DND-41 (cell line): ENCODE measurements at regions not wholly inside any gene's neighbourhood (a gene's known extent, or its start where the extent isn't known, plus 50 kb on each side); places are given as distances from the start of the nearest gene placed in this dataset.

ENCODE experiments used
- ATAC-seq: fragments of 200-7000 bp; cut with Tn5 transposase; 3 replicates; pipeline ENCODE4 v1.9.1; 2021; ENCODE audit warnings: low read depth; ENCODE audit not compliant: insufficient read depth
- DNase-seq: peaks from one replicate; pipeline ENCODE4 v3.0.0-alpha.2; 2020
- H2AFZ ChIP-seq: 2 replicates; pipeline ENCODE4 v1.6.0; 2012; ENCODE audit warnings: low read depth, low read length
- H3K27ac ChIP-seq: 2 replicates; pipeline ENCODE4 v1.5.1; 2012; ENCODE audit warnings: low read length, inconsistent platforms
- H3K27me3 ChIP-seq: fragments of 200-600 bp; sonication (generic); 2 replicates; pipeline ENCODE4 v1.6.0; 2012; ENCODE audit warnings: low read length, mild to moderate bottlenecking, inconsistent platforms; ENCODE audit not compliant: insufficient read depth, poor library complexity
- H3K36me3 ChIP-seq: 2 replicates; pipeline ENCODE4 v1.5.1; 2012; ENCODE audit warnings: low read length, inconsistent platforms; ENCODE audit not compliant: insufficient read depth
- H3K4me1 ChIP-seq: 2 replicates; pipeline ENCODE4 v1.5.1; 2012; ENCODE audit warnings: mild to moderate bottlenecking, low read length; ENCODE audit not compliant: insufficient read depth
- H3K4me2 ChIP-seq: 2 replicates; pipeline ENCODE4 v1.6.0; 2012; ENCODE audit warnings: mild to moderate bottlenecking, moderate library complexity, low read length, inconsistent platforms; ENCODE audit not compliant: insufficient read depth
- H3K4me3 ChIP-seq, 2 experiments: fragments of 200-600 bp in 1 of 2; shearing (Covaris generic) in 1 of 2; 2 replicates each; pipeline ENCODE4 v1.5.1; 2012 to 2016; ENCODE audit warnings: inconsistent platforms in 2 of 2, low read length in 2 of 2, mild to moderate bottlenecking in 2 of 2, low read depth in 1 of 2, moderate library complexity in 1 of 2
- H3K79me2 ChIP-seq: 2 replicates; pipeline ENCODE4 v1.6.0; 2012; ENCODE audit warnings: low read length, inconsistent platforms; ENCODE audit not compliant: insufficient read depth
- H3K9ac ChIP-seq: 2 replicates; pipeline ENCODE4 v1.6.0; 2012; ENCODE audit warnings: low read depth, mild to moderate bottlenecking, inconsistent platforms, low read length, moderate library complexity
- H3K9me3 ChIP-seq: 2 replicates; pipeline ENCODE4 v1.5.1; 2012; ENCODE audit warnings: low read length, moderate library complexity, mild to moderate bottlenecking, inconsistent platforms; ENCODE audit not compliant: insufficient read depth, severe bottlenecking
- H4K20me1 ChIP-seq: 2 replicates; pipeline ENCODE4 v1.6.0; 2012; ENCODE audit warnings: low read length; ENCODE audit not compliant: insufficient read depth
- EZH2 ChIP-seq: IDR thresholded peaks from 3 replicates; pipeline ENCODE4 v1.6.1; 2012; ENCODE audit warnings: borderline replicate concordance, low read depth, mild to moderate bottlenecking, moderate library complexity, low read length, inconsistent platforms; ENCODE audit not compliant: severe bottlenecking
- TF ChIP-seq, protein P1 (sequence below): IDR thresholded peaks from 2 replicates; pipeline ENCODE4 v1.5.1; 2012; ENCODE audit warnings: borderline replicate concordance, low read length, moderate library complexity, mild to moderate bottlenecking; ENCODE audit not compliant: poor library complexity, severe bottlenecking; ENCODE audit errors: extremely low read depth

GRCh38 chr4:189504220-189504619, 436.5 kb upstream of the FRG1 start:
- Histone ChIP-seq H3K79me2 (no peaks in the 10 kb centered on the region), H2AFZ (no peak overlapping the region; the same call in 1 of the 2 replicates), H3K36me3 (no peaks in the 10 kb centered on the region), H3K4me2 (no peak overlapping the region), H3K27ac (no peak overlapping the region), H3K27me3 (no peaks in the 10 kb centered on the region), H3K4me1 (no peaks in the 10 kb centered on the region), H3K9ac (no peak overlapping the region), H3K4me3 (no peak overlapping the region), H4K20me1 (no peaks in the 10 kb centered on the region), H3K9me3 (peaks cover 2% of the 10 kb centered on the region)
- DNase-seq (no peak), ATAC-seq (no peak)
- TF ChIP-seq EZH2, result no peak
- TF ChIP-seq, protein P1, sequence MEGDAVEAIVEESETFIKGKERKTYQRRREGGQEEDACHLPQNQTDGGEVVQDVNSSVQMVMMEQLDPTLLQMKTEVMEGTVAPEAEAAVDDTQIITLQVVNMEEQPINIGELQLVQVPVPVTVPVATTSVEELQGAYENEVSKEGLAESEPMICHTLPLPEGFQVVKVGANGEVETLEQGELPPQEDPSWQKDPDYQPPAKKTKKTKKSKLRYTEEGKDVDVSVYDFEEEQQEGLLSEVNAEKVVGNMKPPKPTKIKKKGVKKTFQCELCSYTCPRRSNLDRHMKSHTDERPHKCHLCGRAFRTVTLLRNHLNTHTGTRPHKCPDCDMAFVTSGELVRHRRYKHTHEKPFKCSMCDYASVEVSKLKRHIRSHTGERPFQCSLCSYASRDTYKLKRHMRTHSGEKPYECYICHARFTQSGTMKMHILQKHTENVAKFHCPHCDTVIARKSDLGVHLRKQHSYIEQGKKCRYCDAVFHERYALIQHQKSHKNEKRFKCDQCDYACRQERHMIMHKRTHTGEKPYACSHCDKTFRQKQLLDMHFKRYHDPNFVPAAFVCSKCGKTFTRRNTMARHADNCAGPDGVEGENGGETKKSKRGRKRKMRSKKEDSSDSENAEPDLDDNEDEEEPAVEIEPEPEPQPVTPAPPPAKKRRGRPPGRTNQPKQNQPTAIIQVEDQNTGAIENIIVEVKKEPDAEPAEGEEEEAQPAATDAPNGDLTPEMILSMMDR, result no peak

DNA sequence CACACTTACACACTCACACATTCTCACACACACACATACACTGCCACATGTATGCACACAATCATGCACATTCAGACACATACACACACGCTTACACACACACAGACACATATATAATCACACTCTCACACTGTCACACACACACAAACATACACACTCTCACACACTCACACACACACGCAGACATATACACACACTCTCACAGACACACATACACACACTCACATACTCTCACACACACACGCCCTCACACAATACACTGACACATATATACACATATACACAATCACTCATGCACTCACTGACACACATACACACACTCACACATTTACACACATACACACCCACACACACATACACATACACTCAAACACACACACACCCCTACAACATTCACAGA, 435.3 kb upstream of the FRG1 start:
- H3K4me3 ChIP-seq, result no peak overlapping the region
- H2AFZ ChIP-seq, result no peak overlapping the region
- H3K79me2 ChIP-seq, result no peaks in the 10 kb centered on the region
- no peaks in the 10 kb centered on the region for H3K36me3 ChIP-seq
- no peak overlapping the region for H3K9ac ChIP-seq
- DNase-seq, result no peak
- H3K4me1 ChIP-seq, result no peaks in the 10 kb centered on the region
- no peak for ATAC-seq
- H3K4me2 ChIP-seq, result no peak overlapping the region
- no peaks in the 10 kb centered on the region for H3K27me3 ChIP-seq
- no peaks in the 10 kb centered on the region for H4K20me1 ChIP-seq
- TF ChIP-seq, protein P1, result no peak
- no peak for TF ChIP-seq EZH2
- H3K9me3 ChIP-seq, result peaks cover 2% of the 10 kb centered on the region
- no peak overlapping the region for H3K27ac ChIP-seq

GRCh38 chr4:189506080-189506479, 434.6 kb upstream of the FRG1 start:
- Histone ChIP-seq H3K27ac (no peak overlapping the region), H3K4me2 (no peak overlapping the region), H2AFZ (no peak overlapping the region), H4K20me1 (no peaks in the 10 kb centered on the region), H3K79me2 (no peaks in the 10 kb centered on the region), H3K27me3 (no peaks in the 10 kb centered on the region), H3K4me3 (no peak overlapping the region), H3K9me3 (peaks cover 2% of the 10 kb centered on the region), H3K36me3 (no peaks in the 10 kb centered on the region), H3K9ac (no peak overlapping the region), H3K4me1 (no peaks in the 10 kb centered on the region)
- ATAC-seq (no peak), DNase-seq (no peak)
- TF ChIP-seq, protein P1, result no peak
- no peak for TF ChIP-seq EZH2

DNA sequence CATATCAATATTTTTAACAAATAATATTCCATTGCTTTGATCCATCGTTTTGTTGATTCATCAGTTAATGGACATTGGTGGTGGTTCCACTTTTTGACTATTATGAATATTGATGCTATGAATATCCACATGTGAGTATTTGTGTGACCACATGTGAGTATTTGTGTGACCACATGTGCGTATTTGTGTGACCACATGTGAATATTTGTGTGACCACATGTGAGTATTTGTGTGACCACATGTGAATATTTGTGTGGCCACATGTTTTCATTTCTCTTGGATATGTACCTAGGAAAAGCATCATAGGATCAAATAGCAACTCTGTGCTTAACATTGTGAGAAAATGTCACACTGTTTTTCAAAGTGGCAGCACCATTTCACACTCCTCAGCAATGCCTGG, 433.6 kb upstream of the FRG1 start:
- H3K9ac ChIP-seq, result no peak overlapping the region
- no peaks in the 10 kb centered on the region for H4K20me1 ChIP-seq
- H3K36me3 ChIP-seq, result no peaks in the 10 kb centered on the region
- TF ChIP-seq, protein P1, result no peak
- no peak for TF ChIP-seq EZH2
- H3K4me2 ChIP-seq, result no peak overlapping the region
- no peaks in the 10 kb centered on the region for H3K27me3 ChIP-seq
- no peak overlapping the region for H3K4me3 ChIP-seq
- H3K4me1 ChIP-seq, result no peaks in the 10 kb centered on the region
- DNase-seq, result no peak
- peaks cover 2% of the 10 kb centered on the region for H3K9me3 ChIP-seq
- no peaks in the 10 kb centered on the region for H3K79me2 ChIP-seq
- no peak for ATAC-seq
- no peak overlapping the region for H3K27ac ChIP-seq
- H2AFZ ChIP-seq, result no peak overlapping the region
